ENCODE measurements at regions not wholly inside any gene's neighbourhood (a gene's known extent, or its start where the extent isn't known, plus 50 kb on each side); places are given as distances from the start of the nearest gene placed in this dataset.

DNA sequence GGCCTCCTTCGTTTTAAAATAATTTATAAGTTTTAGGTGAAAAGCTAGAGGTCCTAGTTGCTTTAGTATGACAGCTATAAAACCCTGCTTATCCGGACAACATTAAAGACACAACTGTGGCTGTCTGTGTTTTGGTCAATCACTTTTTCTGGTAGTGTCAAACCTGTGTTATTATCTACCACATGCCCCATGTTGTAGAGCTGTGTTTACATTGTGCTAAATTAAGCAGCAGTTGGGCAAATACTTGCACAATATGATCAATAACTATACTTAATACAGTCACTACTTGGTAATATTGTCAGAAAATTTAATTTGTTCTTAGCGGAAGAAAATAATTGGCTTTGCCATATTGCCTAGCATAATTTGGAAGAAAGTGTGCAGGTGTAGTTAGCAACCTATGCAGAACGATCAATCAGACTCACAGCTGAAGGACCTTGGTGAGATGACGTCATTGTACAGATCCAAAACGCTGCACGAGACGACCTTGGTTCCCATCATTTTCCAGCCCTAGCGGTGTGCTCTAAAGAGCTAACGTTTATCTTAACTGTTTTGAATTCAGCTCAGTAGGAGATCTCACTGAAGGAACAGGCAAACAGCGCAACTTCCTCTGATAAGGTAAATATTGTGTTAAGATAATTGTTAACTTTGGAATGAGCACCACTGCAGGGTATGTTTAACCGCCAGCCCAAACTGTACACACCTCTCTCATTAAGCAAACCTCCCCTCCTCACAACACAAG lies 476.6 kb downstream of the IRS2 start:
- in situ Hi-C loops (cut with MboI; ENCODE audit: low sequenced_read_pairs) (no loop called here), dilution Hi-C loops (cut with HindIII; ENCODE audit: low sequenced_read_pairs, unreplicated experiment) (no loop called here), intact Hi-C loops (cut with micrococcal nuclease) (no loop called here)
- Histone ChIP-seq H4K91ac (ENCODE audit: insufficient read depth, low read depth, low read length) (no peak overlapping the region), H2BK15ac (ENCODE audit: low read depth, low read length) (no peak overlapping the region), H4K20me1 (ENCODE audit: insufficient read depth, low read length) (no peaks in the 10 kb centered on the region), H2BK120ac (ENCODE audit: low read depth, low read length) (no peak overlapping the region), H3K36me3 (ENCODE audit: control insufficient read depth, insufficient read depth, low read length) (no peaks in the 10 kb centered on the region), H3K27me3 (ENCODE audit: control insufficient read depth, insufficient read depth, low read length) (peaks cover 3% of the 10 kb centered on the region; the same call in 1 of the 2 replicates), H2AFZ (replicated peaks; ENCODE audit: low read length, poor library complexity) (no peak overlapping the region), H3K56ac (ENCODE audit: extremely low read depth, insufficient read depth, low read length) (no peak overlapping the region), H3K9ac (ENCODE audit: low read depth, low read length) (no peak overlapping the region), H3K4me3 (ENCODE audit: insufficient read depth, low read depth, low read length) (no peak overlapping the region), H3K9me1 (ENCODE audit: insufficient read depth, low read length) (no peaks in the 10 kb centered on the region), H3K27ac (ENCODE audit: insufficient read depth, low read length) (no peak overlapping the region), H3K4ac (ENCODE audit: low read depth, low read length) (no peak overlapping the region), H4K8ac (ENCODE audit: low read depth in 2 of 2, low read length in 2 of 2) (no peak overlapping the region), H2AK5ac (ENCODE audit: low read depth, low read length) (no peak overlapping the region), H3K18ac (ENCODE audit: low read depth, low read length) (no peak overlapping the region), H4K5ac (ENCODE audit: low read depth, low read length) (no peak overlapping the region), H3K4me2 (ENCODE audit: low read depth, low read length) (no peak overlapping the region), H3K79me1 (ENCODE audit: low read depth in 1 of 2, low read length in 2 of 2) (no peaks in the 10 kb centered on the region), H2BK5ac (ENCODE audit: low read depth, low read length, poor library complexity, severe bottlenecking) (no peak overlapping the region), H2BK20ac (ENCODE audit: low read depth, low read length) (no peak overlapping the region), H3K9me3 (ENCODE audit: control insufficient read depth, insufficient read depth, low read length) (no peaks in the 10 kb centered on the region), H3K4me1 (ENCODE audit: control insufficient read depth, insufficient read depth, low read length) (peaks cover 1% of the 10 kb centered on the region; the same call in 1 of the 2 replicates), H3K14ac (replicated peaks; ENCODE audit: low read depth, low read length) (no peak overlapping the region), H3K23ac (ENCODE audit: low read depth, low read length) (no peak overlapping the region), H2AK9ac (replicated peaks; ENCODE audit: low read depth, low read length, poor library complexity) (no peak overlapping the region)
- CTCF ChIA-PET = no interaction called here
- no CpG with 5 or more reads among the region's 12 CpGs for WGBS, 2 experiments (ENCODE audit: extremely low coverage in 2 of 2, insufficient read length in 1 of 2)
- DNase-seq (no peak), ATAC-seq (ENCODE audit: low read depth) (no peak)
- POLR2A ChIA-PET (ENCODE audit: unreplicated experiment) = interaction anchor here (1.0 kb wide), 1 partner anchor 22 kb away, joined by 3 read pairs; no protein-coding TSS in a partner anchor
- TF ChIP-seq, protein P1, sequence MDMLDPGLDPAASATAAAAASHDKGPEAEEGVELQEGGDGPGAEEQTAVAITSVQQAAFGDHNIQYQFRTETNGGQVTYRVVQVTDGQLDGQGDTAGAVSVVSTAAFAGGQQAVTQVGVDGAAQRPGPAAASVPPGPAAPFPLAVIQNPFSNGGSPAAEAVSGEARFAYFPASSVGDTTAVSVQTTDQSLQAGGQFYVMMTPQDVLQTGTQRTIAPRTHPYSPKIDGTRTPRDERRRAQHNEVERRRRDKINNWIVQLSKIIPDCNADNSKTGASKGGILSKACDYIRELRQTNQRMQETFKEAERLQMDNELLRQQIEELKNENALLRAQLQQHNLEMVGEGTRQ (IDR thresholded peaks at IDR 0.05; ENCODE audit: low read depth, low read length) = no peak
- TF ChIP-seq MAFK (IDR thresholded peaks at IDR 0.05; ENCODE audit: low read depth, low read length) (no peak), RFX5 (IDR thresholded peaks at IDR 0.05; ENCODE audit: low read depth, low read length) (no peak), NFE2L2 (IDR thresholded peaks at IDR 0.05; ENCODE audit: low read depth, low read length) (no peak), CEBPB (IDR thresholded peaks at IDR 0.05; ENCODE audit: low read depth, low read length) (no peak), SMC3 (IDR thresholded peaks at IDR 0.05; ENCODE audit: low read depth, low read length) (no peak), MAZ (IDR thresholded peaks at IDR 0.05; ENCODE audit: borderline replicate concordance, low read depth, low read length) (no peak), RAD21 (IDR thresholded peaks at IDR 0.05; ENCODE audit: low read length) (no peak), RCOR1 (IDR thresholded peaks at IDR 0.05; ENCODE audit: insufficient replicate concordance, low read length) (no peak), POLR2A (IDR thresholded peaks at IDR 0.05; ENCODE audit: low read depth, low read length) (no peak), MXI1 (IDR thresholded peaks at IDR 0.05; ENCODE audit: borderline replicate concordance, low read depth, low read length) (no peak), CHD1 (IDR thresholded peaks at IDR 0.05; ENCODE audit: low read depth, low read length) (no peak), BHLHE40 (IDR thresholded peaks at IDR 0.05; ENCODE audit: low read depth, low read length) (no peak), FOS (IDR thresholded peaks at IDR 0.05; ENCODE audit: low read depth, low read length) (no peak)
- TF ChIP-seq, protein P2, sequence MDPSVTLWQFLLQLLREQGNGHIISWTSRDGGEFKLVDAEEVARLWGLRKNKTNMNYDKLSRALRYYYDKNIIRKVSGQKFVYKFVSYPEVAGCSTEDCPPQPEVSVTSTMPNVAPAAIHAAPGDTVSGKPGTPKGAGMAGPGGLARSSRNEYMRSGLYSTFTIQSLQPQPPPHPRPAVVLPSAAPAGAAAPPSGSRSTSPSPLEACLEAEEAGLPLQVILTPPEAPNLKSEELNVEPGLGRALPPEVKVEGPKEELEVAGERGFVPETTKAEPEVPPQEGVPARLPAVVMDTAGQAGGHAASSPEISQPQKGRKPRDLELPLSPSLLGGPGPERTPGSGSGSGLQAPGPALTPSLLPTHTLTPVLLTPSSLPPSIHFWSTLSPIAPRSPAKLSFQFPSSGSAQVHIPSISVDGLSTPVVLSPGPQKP (IDR thresholded peaks at IDR 0.05; ENCODE audit: borderline replicate concordance, low read depth, low read length) = no peak
- TF ChIP-seq, protein P3, sequence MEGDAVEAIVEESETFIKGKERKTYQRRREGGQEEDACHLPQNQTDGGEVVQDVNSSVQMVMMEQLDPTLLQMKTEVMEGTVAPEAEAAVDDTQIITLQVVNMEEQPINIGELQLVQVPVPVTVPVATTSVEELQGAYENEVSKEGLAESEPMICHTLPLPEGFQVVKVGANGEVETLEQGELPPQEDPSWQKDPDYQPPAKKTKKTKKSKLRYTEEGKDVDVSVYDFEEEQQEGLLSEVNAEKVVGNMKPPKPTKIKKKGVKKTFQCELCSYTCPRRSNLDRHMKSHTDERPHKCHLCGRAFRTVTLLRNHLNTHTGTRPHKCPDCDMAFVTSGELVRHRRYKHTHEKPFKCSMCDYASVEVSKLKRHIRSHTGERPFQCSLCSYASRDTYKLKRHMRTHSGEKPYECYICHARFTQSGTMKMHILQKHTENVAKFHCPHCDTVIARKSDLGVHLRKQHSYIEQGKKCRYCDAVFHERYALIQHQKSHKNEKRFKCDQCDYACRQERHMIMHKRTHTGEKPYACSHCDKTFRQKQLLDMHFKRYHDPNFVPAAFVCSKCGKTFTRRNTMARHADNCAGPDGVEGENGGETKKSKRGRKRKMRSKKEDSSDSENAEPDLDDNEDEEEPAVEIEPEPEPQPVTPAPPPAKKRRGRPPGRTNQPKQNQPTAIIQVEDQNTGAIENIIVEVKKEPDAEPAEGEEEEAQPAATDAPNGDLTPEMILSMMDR (conservative IDR thresholded peaks at IDR 0.05; ENCODE audit: low read depth, low read length) = no peak
- no TSS peak for BruUV-seq (replicated peaks)

Data from IMR-90 (cell line).